ENCODE measurements at regions not wholly inside any gene's neighbourhood (a gene's known extent, or its start where the extent isn't known, plus 50 kb on each side); places are given as distances from the start of the nearest gene placed in this dataset.
"Not testable (repeated sequence)": the region's sequence is repeated elsewhere in the genome, so short reads cannot be mapped to it uniquely, and the experiment has no call there.

GRCh38 chr15:23787346-23788105 lies 100.4 kb upstream of the NDN start:
- Histone ChIP-seq H3K4me1 (ENCODE audit: control insufficient read depth, insufficient read depth, low read length) (no peaks in the 10 kb centered on the region), H3K36me3 (ENCODE audit: control insufficient read depth, insufficient read depth, low read length, severe bottlenecking) (no peaks in the 10 kb centered on the region), H3K27me3 (replicated peaks; ENCODE audit: control insufficient read depth, insufficient read depth, low read length) (no peaks in the 10 kb centered on the region), H3K9ac (ENCODE audit: low read length) (no peak overlapping the region), H3K9me3 (ENCODE audit: control insufficient read depth, low read length) (no peaks in the 10 kb centered on the region), H3K4me3 (ENCODE audit: low read length) (no peak overlapping the region)
- DNase-seq (ENCODE audit: low read depth): no peak

- Histone ChIP-seq H3K27me3 (replicated peaks; ENCODE audit: control insufficient read depth, insufficient read depth, low read length) (peaks cover 5% of the 10 kb centered on the region), H3K9me3 (ENCODE audit: control insufficient read depth, low read length) (no peaks in the 10 kb centered on the region), H3K36me3 (ENCODE audit: control insufficient read depth, insufficient read depth, low read length, severe bottlenecking) (no peaks in the 10 kb centered on the region), H3K4me3 (ENCODE audit: low read length) (no peak overlapping the region), H3K9ac (ENCODE audit: low read length) (no peak overlapping the region), H3K4me1 (ENCODE audit: control insufficient read depth, insufficient read depth, low read length) (no peaks in the 10 kb centered on the region)
- DNase-seq (ENCODE audit: low read depth): no peak
Observed at GRCh38 chr15:23793191-23793680, 106.1 kb upstream of the NDN start.

- H3K36me3 ChIP-seq (ENCODE audit: control insufficient read depth, insufficient read depth, low read length, severe bottlenecking): no peaks in the 10 kb centered on the region
- no peaks in the 10 kb centered on the region for H3K9me3 ChIP-seq (ENCODE audit: control insufficient read depth, low read length)
- H3K4me1 ChIP-seq (ENCODE audit: control insufficient read depth, insufficient read depth, low read length): no peaks in the 10 kb centered on the region
- H3K4me3 ChIP-seq (ENCODE audit: low read length): no peak overlapping the region
- no peak overlapping the region for H3K9ac ChIP-seq (ENCODE audit: low read length)
- DNase-seq (ENCODE audit: low read depth): no peak
- H3K27me3 ChIP-seq (replicated peaks; ENCODE audit: control insufficient read depth, insufficient read depth, low read length): peaks cover 5% of the 10 kb centered on the region
Observed at GRCh38 chr15:23797747-23798446, 110.8 kb upstream of the NDN start.

- no peaks in the 10 kb centered on the region for H3K36me3 ChIP-seq (ENCODE audit: control insufficient read depth, insufficient read depth, low read length, severe bottlenecking)
- DNase-seq (ENCODE audit: low read depth): no peak
- peaks cover 5% of the 10 kb centered on the region for H3K27me3 ChIP-seq (replicated peaks; ENCODE audit: control insufficient read depth, insufficient read depth, low read length)
- H3K4me1 ChIP-seq (ENCODE audit: control insufficient read depth, insufficient read depth, low read length): no peaks in the 10 kb centered on the region
- H3K4me3 ChIP-seq (ENCODE audit: low read length): no peak overlapping the region
- H3K9me3 ChIP-seq (ENCODE audit: control insufficient read depth, low read length): no peaks in the 10 kb centered on the region
- H3K9ac ChIP-seq (ENCODE audit: low read length): no peak overlapping the region
Observed at GRCh38 chr15:23801881-23802280, 114.8 kb upstream of the NDN start.

GRCh38 chr15:23802896-23803435 lies 115.9 kb upstream of the NDN start:
- not testable (repeated sequence) for DNase-seq (ENCODE audit: low read depth); H3K9ac ChIP-seq (ENCODE audit: low read length); H3K9me3 ChIP-seq (ENCODE audit: control insufficient read depth, low read length); H3K4me3 ChIP-seq (ENCODE audit: low read length); H3K36me3 ChIP-seq (ENCODE audit: control insufficient read depth, insufficient read depth, low read length, severe bottlenecking); H3K27me3 ChIP-seq (replicated peaks; ENCODE audit: control insufficient read depth, insufficient read depth, low read length); H3K4me1 ChIP-seq (ENCODE audit: control insufficient read depth, insufficient read depth, low read length)

- no peak overlapping the region for H3K9ac ChIP-seq (ENCODE audit: low read length)
Observed at GRCh38 chr15:23806980-23807379, 119.9 kb upstream of the NDN start.

GRCh38 chr15:23823508-23823907 lies 136.4 kb upstream of the NDN start:
- H3K9ac ChIP-seq (ENCODE audit: low read length): no peak overlapping the region
- DNase-seq (ENCODE audit: low read depth): no peak

More at GRCh38 chr15:23806980-23807379, 119.9 kb upstream of the NDN start:
- H3K4me1 ChIP-seq (ENCODE audit: control insufficient read depth, insufficient read depth, low read length): no peaks in the 10 kb centered on the region
- no peak overlapping the region for H3K4me3 ChIP-seq (ENCODE audit: low read length)
- H3K9me3 ChIP-seq (ENCODE audit: control insufficient read depth, low read length): no peaks in the 10 kb centered on the region
- no peak for DNase-seq (ENCODE audit: low read depth)
- no peaks in the 10 kb centered on the region for H3K27me3 ChIP-seq (replicated peaks; ENCODE audit: control insufficient read depth, insufficient read depth, low read length)
- H3K36me3 ChIP-seq (ENCODE audit: control insufficient read depth, insufficient read depth, low read length, severe bottlenecking): no peaks in the 10 kb centered on the region

GRCh38 chr15:23828786-23829185 lies 141.7 kb upstream of the NDN start:
- H3K9me3 ChIP-seq (ENCODE audit: control insufficient read depth, low read length): no peaks in the 10 kb centered on the region
- H3K4me1 ChIP-seq (ENCODE audit: control insufficient read depth, insufficient read depth, low read length): no peaks in the 10 kb centered on the region
- no peaks in the 10 kb centered on the region for H3K27me3 ChIP-seq (replicated peaks; ENCODE audit: control insufficient read depth, insufficient read depth, low read length)
- DNase-seq (ENCODE audit: low read depth): no peak
- no peak overlapping the region for H3K9ac ChIP-seq (ENCODE audit: low read length)
- H3K36me3 ChIP-seq (ENCODE audit: control insufficient read depth, insufficient read depth, low read length, severe bottlenecking): no peaks in the 10 kb centered on the region
- no peak overlapping the region for H3K4me3 ChIP-seq (ENCODE audit: low read length)

More at GRCh38 chr15:23823508-23823907, 136.4 kb upstream of the NDN start:
- Histone ChIP-seq H3K4me1 (ENCODE audit: control insufficient read depth, insufficient read depth, low read length) (no peaks in the 10 kb centered on the region), H3K27me3 (replicated peaks; ENCODE audit: control insufficient read depth, insufficient read depth, low read length) (no peaks in the 10 kb centered on the region), H3K9me3 (ENCODE audit: control insufficient read depth, low read length) (no peaks in the 10 kb centered on the region), H3K4me3 (ENCODE audit: low read length) (no peak overlapping the region), H3K36me3 (ENCODE audit: control insufficient read depth, insufficient read depth, low read length, severe bottlenecking) (no peaks in the 10 kb centered on the region)

- no peaks in the 10 kb centered on the region for H3K9me3 ChIP-seq (ENCODE audit: control insufficient read depth, low read length)
- H3K36me3 ChIP-seq (ENCODE audit: control insufficient read depth, insufficient read depth, low read length, severe bottlenecking): no peaks in the 10 kb centered on the region
- no peaks in the 10 kb centered on the region for H3K27me3 ChIP-seq (replicated peaks; ENCODE audit: control insufficient read depth, insufficient read depth, low read length)
- no peak overlapping the region for H3K4me3 ChIP-seq (ENCODE audit: low read length)
- no peak overlapping the region for H3K9ac ChIP-seq (ENCODE audit: low read length)
- DNase-seq (ENCODE audit: low read depth): no peak
- no peaks in the 10 kb centered on the region for H3K4me1 ChIP-seq (ENCODE audit: control insufficient read depth, insufficient read depth, low read length)
Observed at GRCh38 chr15:23835953-23836352, 148.8 kb upstream of the NDN start.

GRCh38 chr15:23839893-23840474 lies 152.9 kb upstream of the NDN start:
- H3K27me3 ChIP-seq (replicated peaks; ENCODE audit: control insufficient read depth, insufficient read depth, low read length): no peaks in the 10 kb centered on the region
- no peaks in the 10 kb centered on the region for H3K9me3 ChIP-seq (ENCODE audit: control insufficient read depth, low read length)
- H3K4me3 ChIP-seq (ENCODE audit: low read length): no peak overlapping the region
- H3K4me1 ChIP-seq (ENCODE audit: control insufficient read depth, insufficient read depth, low read length): no peaks in the 10 kb centered on the region
- no peaks in the 10 kb centered on the region for H3K36me3 ChIP-seq (ENCODE audit: control insufficient read depth, insufficient read depth, low read length, severe bottlenecking)
- DNase-seq (ENCODE audit: low read depth): no peak
- no peak overlapping the region for H3K9ac ChIP-seq (ENCODE audit: low read length)

GRCh38 chr15:23846218-23846617 lies 159.1 kb upstream of the NDN start:
- no peak for DNase-seq (ENCODE audit: low read depth)
- Histone ChIP-seq H3K9ac (ENCODE audit: low read length) (no peak overlapping the region), H3K9me3 (ENCODE audit: control insufficient read depth, low read length) (no peaks in the 10 kb centered on the region), H3K36me3 (ENCODE audit: control insufficient read depth, insufficient read depth, low read length, severe bottlenecking) (no peaks in the 10 kb centered on the region), H3K27me3 (replicated peaks; ENCODE audit: control insufficient read depth, insufficient read depth, low read length) (peaks cover 3% of the 10 kb centered on the region), H3K4me3 (ENCODE audit: low read length) (no peak overlapping the region), H3K4me1 (ENCODE audit: control insufficient read depth, insufficient read depth, low read length) (peaks cover 3% of the 10 kb centered on the region)

Measured in adipocyte (in vitro differentiated cells).